GM12865 (cell line): ENCODE measurements at regions not wholly inside any gene's neighbourhood (a gene's known extent, or its start where the extent isn't known, plus 50 kb on each side); places are given as distances from the start of the nearest gene placed in this dataset.

Experiments used
- DNase-seq: peaks from one replicate; pipeline ENCODE4 v3.0.0; 2010; ENCODE audit warnings: low read depth
- H3K4me3 ChIP-seq: 2 replicates; pipeline ENCODE4 v1.5.1; 2011; ENCODE audit warnings: mild to moderate bottlenecking, low read depth, low read length, control low read depth
- CTCF ChIP-seq: IDR thresholded peaks from 2 replicates; pipeline ENCODE4 v1.5.1; 2011; ENCODE audit warnings: low read length, control low read depth, low read depth, inconsistent platforms; ENCODE audit not compliant: insufficient read depth; ENCODE audit errors: missing control alignments

DNA sequence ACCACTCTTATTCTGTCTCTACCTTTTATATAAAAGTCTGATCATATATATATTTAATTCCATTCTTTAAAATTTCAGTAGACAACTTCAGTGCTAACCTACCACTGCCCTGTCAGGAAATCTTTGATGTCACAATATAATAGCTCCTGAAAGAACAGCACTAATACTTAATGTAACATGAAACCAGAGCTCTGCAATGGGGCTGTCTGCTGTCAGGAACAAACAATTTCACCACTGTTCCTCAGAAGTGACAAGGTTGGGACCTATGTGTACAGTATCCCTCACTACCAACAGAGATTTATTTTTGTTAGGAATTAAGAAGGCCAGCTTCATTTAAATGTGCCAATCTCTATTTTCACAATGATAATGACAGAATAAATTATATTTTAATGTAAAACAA, 165.5 kb upstream of the C11orf58 start:
- H3K4me3 ChIP-seq, result no peak overlapping the region
- no peak for TF ChIP-seq CTCF
- DNase-seq, result no peak

GRCh38 chr11:16561150-16561549, 177.3 kb upstream of the C11orf58 start:
- DNase-seq, result no peak
- no peak overlapping the region for H3K4me3 ChIP-seq
- no peak for TF ChIP-seq CTCF

DNA sequence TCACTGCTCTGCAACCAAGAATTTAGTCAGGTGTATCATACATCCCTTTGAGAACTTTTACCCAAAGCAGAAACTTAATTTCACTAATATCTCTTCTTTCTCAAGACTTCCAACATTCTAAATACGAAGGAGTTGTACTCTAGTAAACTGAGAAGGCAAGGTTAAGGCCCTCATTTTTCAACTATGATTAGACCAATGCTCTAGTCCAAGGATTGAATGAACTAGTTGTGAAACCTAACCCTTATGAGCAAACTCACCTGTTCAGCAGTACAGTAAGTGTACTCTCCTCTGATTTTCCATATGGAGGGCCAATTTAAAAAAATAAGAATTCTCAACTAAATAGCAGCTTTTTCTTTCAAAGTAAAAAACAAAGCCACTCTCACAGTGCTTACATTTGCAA, 180.0 kb upstream of the C11orf58 start:
- no peak for TF ChIP-seq CTCF
- DNase-seq, result no peak
- H3K4me3 ChIP-seq, result no peak overlapping the region

- TF ChIP-seq CTCF, result no peak
- no peak overlapping the region for H3K4me3 ChIP-seq
- no peak for DNase-seq
Observed at GRCh38 chr11:16555956-16556355, 182.5 kb upstream of the C11orf58 start.

DNA sequence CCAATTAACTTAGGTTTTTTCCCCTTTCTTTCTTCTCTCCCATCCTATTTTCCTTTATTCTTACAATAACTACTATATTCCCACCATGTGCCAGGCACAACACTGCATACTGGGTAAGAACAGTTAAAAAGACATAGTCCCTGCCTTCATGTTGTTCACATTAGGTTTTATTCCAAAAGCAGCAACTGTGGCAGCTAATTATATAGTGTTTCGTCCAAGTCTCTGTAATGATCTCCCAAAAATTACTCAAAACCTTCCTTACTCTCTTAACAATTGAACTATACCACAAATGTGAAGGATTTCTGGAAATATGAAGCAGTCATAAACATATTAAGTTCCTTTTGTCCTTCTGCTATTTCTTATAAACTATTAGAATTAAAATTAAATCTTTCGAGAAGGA, 184.1 kb upstream of the C11orf58 start:
- no peak overlapping the region for H3K4me3 ChIP-seq
- no peak for TF ChIP-seq CTCF
- DNase-seq, result no peak

- TF ChIP-seq CTCF, result no peak
- no peak overlapping the region for H3K4me3 ChIP-seq
- DNase-seq, result no peak
Observed at GRCh38 chr11:16547879-16548278, 190.6 kb upstream of the C11orf58 start.

- no peak for TF ChIP-seq CTCF
Observed at GRCh38 chr11:16543642-16544041, 187.3 kb upstream of the SOX6 start.

More at GRCh38 chr11:16543642-16544041, 187.3 kb upstream of the SOX6 start:
- H3K4me3 ChIP-seq, result no peak overlapping the region
- DNase-seq, result no peak
